Osteocyte (in vitro differentiated cells): ENCODE measurements at regions not wholly inside any gene's neighbourhood (a gene's known extent, or its start where the extent isn't known, plus 50 kb on each side); places are given as distances from the start of the nearest gene placed in this dataset.
"Not testable (repeated sequence)": the region's sequence is repeated elsewhere in the genome, so short reads cannot be mapped to it uniquely, and the experiment has no call there.

Source experiments
- DNase-seq: peaks from one replicate; pipeline ENCODE4 v3.0.0; 2021; ENCODE audit warnings: mixed read lengths; ENCODE audit not compliant: unreplicated experiment; ENCODE audit errors: extremely low spot score
- H3K27ac Mint-ChIP-seq: one replicate; pipeline ENCODE4 v1.8.0; 2021; ENCODE audit warnings: mild to moderate bottlenecking, mixed read lengths; ENCODE audit not compliant: unreplicated experiment
- H3K27me3 Mint-ChIP-seq: one replicate; pipeline ENCODE4 v1.8.0; 2021; ENCODE audit warnings: mixed read lengths; ENCODE audit not compliant: unreplicated experiment
- H3K36me3 Mint-ChIP-seq: one replicate; pipeline ENCODE4 v1.8.0; 2021; ENCODE audit warnings: mixed read lengths; ENCODE audit not compliant: unreplicated experiment
- H3K4me1 Mint-ChIP-seq: one replicate; pipeline ENCODE4 v1.8.0; 2021; ENCODE audit warnings: mixed read lengths; ENCODE audit not compliant: unreplicated experiment
- H3K4me3 Mint-ChIP-seq: one replicate; pipeline ENCODE4 v1.8.0; 2021; ENCODE audit warnings: mild to moderate bottlenecking, moderate library complexity, mixed read lengths; ENCODE audit not compliant: unreplicated experiment
- H3K9me3 Mint-ChIP-seq: one replicate; pipeline ENCODE4 v1.8.0; 2021; ENCODE audit warnings: mixed read lengths; ENCODE audit not compliant: unreplicated experiment
- CTCF ChIP-seq: fragments of 200-600 bp; sonication (generic); IDR thresholded peaks from 2 replicates; pipeline ENCODE4 v1.5.0; 2021; ENCODE audit warnings: antibody characterized with exemption, mild to moderate bottlenecking, moderate library complexity

GRCh38 chr4:18111081-18111480 lies 89.5 kb upstream of the LCORL start:
- Mint-ChIP-seq H3K36me3 (no peaks in the 10 kb centered on the region), H3K4me3 (no peak overlapping the region), H3K27me3 (peaks cover 5% of the 10 kb centered on the region), H3K4me1 (no peaks in the 10 kb centered on the region), H3K9me3 (no peaks in the 10 kb centered on the region), H3K27ac (no peak overlapping the region)
- no peak for TF ChIP-seq CTCF
- DNase-seq = no peak

- Mint-ChIP-seq H3K4me3 (no peak overlapping the region), H3K27ac (no peak overlapping the region), H3K9me3 (no peaks in the 10 kb centered on the region), H3K4me1 (no peaks in the 10 kb centered on the region), H3K27me3 (peaks cover 5% of the 10 kb centered on the region), H3K36me3 (no peaks in the 10 kb centered on the region)
- no peak for TF ChIP-seq CTCF
- no peak for DNase-seq
Measured at GRCh38 chr4:18110099-18110498, 88.5 kb upstream of the LCORL start.

GRCh38 chr4:18109676-18110075 lies 88.1 kb upstream of the LCORL start:
- Mint-ChIP-seq H3K27ac (no peak overlapping the region), H3K4me3 (no peak overlapping the region), H3K27me3 (peaks cover 2% of the 10 kb centered on the region), H3K9me3 (no peaks in the 10 kb centered on the region), H3K4me1 (no peaks in the 10 kb centered on the region), H3K36me3 (no peaks in the 10 kb centered on the region)
- DNase-seq = no peak
- no peak for TF ChIP-seq CTCF

- not testable (repeated sequence) for H3K4me3 Mint-ChIP-seq, H3K27ac Mint-ChIP-seq, H3K27me3 Mint-ChIP-seq, H3K9me3 Mint-ChIP-seq, H3K36me3 Mint-ChIP-seq, H3K4me1 Mint-ChIP-seq, DNase-seq
Measured at GRCh38 chr4:18107848-18108528, 86.4 kb upstream of the LCORL start.

GRCh38 chr4:18106620-18107019 lies 85.1 kb upstream of the LCORL start:
- H3K27me3 Mint-ChIP-seq = no peaks in the 10 kb centered on the region
- no peak overlapping the region for H3K27ac Mint-ChIP-seq
- no peaks in the 10 kb centered on the region for H3K4me1 Mint-ChIP-seq
- DNase-seq = no peak
- H3K36me3 Mint-ChIP-seq = no peaks in the 10 kb centered on the region
- no peak for TF ChIP-seq CTCF
- no peak overlapping the region for H3K4me3 Mint-ChIP-seq
- H3K9me3 Mint-ChIP-seq = no peaks in the 10 kb centered on the region
